ENCODE measurements at regions not wholly inside any gene's neighbourhood (a gene's known extent, or its start where the extent isn't known, plus 50 kb on each side); places are given as distances from the start of the nearest gene placed in this dataset.

GRCh38 chr4:141307241-141307689 is 86.6 kb downstream of the ZNF330 start:
- dilution Hi-C loops (cut with MboI; ENCODE audit: extremely low pct_ligation_motif_present, low sequenced_read_pairs) (no loop called here), intact Hi-C loops (cut with micrococcal nuclease) (loop anchor here (1.0 to 10.0 kb wide), 7 partner anchors 150 to 1540 kb away; partner anchors contain the start of genes IL15 and INPP4B)
- no TSS peak for BruUV-seq (replicated peaks)
- ChIA-PET POLR2A (no interaction called here), CTCF (interaction anchor here (0.6 to 2.2 kb wide), 14 partner anchors 10 to 1538 kb away, joined by 3 to 19 read pairs (median 4); partner anchors contain the start of gene INPP4B)
- TF ChIP-seq, protein P1, sequence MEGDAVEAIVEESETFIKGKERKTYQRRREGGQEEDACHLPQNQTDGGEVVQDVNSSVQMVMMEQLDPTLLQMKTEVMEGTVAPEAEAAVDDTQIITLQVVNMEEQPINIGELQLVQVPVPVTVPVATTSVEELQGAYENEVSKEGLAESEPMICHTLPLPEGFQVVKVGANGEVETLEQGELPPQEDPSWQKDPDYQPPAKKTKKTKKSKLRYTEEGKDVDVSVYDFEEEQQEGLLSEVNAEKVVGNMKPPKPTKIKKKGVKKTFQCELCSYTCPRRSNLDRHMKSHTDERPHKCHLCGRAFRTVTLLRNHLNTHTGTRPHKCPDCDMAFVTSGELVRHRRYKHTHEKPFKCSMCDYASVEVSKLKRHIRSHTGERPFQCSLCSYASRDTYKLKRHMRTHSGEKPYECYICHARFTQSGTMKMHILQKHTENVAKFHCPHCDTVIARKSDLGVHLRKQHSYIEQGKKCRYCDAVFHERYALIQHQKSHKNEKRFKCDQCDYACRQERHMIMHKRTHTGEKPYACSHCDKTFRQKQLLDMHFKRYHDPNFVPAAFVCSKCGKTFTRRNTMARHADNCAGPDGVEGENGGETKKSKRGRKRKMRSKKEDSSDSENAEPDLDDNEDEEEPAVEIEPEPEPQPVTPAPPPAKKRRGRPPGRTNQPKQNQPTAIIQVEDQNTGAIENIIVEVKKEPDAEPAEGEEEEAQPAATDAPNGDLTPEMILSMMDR (IDR thresholded peaks at IDR 0.05; ENCODE audit: extremely low read depth in 1 of 2, insufficient read depth in 1 of 2, low read depth in 1 of 2, low read length in 2 of 2): peak; percentile 69 to 81
- no peak for TF ChIP-seq GATA2 (IDR thresholded peaks at IDR 0.05; ENCODE audit: insufficient read depth, insufficient read length, low read depth, low read length)
- no peak overlapping the region for H3K9ac ChIP-seq (replicated peaks; ENCODE audit: extremely low read depth, insufficient read depth, low read length)
- no peak overlapping the region for H3K27ac ChIP-seq (ENCODE audit: insufficient read depth, low read depth, low read length)
- no peaks in the 10 kb centered on the region for H3K36me3 ChIP-seq (ENCODE audit: control insufficient read depth in 2 of 2, extremely low read depth in 1 of 2, insufficient read depth in 2 of 2, low read length in 2 of 2)
- FAIRE-seq (peak; percentile 87), DNase-seq (ENCODE audit: low read depth, low spot score) (peak; percentile 69)
- H4K20me1 ChIP-seq (replicated peaks; ENCODE audit: control insufficient read depth, extremely low read depth, insufficient read depth, low read length): no peaks in the 10 kb centered on the region
- H3K9me3 ChIP-seq (replicated peaks; ENCODE audit: control insufficient read depth, insufficient read depth, low read length): no peaks in the 10 kb centered on the region
- no peaks in the 10 kb centered on the region for H3K27me3 ChIP-seq (ENCODE audit: control insufficient read depth in 2 of 2, insufficient read depth in 2 of 2, low read length in 2 of 2)
- no peaks in the 10 kb centered on the region for H3K4me1 ChIP-seq (ENCODE audit: control insufficient read depth, extremely low read depth, insufficient read depth, low read length)
- H3K79me2 ChIP-seq (ENCODE audit: control insufficient read depth, insufficient read depth, low read length): no peaks in the 10 kb centered on the region
- H3K9me1 ChIP-seq (replicated peaks; ENCODE audit: control insufficient read depth, extremely low read depth, insufficient read depth, low read length): no peaks in the 10 kb centered on the region
- no peak overlapping the region for H3K4me3 ChIP-seq (replicated peaks in 1 of 3; ENCODE audit: insufficient read depth in 1 of 3, low read depth in 1 of 3, low read length in 3 of 3)
- no peak overlapping the region for H2AFZ ChIP-seq (ENCODE audit: low read depth, low read length)
- no peak overlapping the region for H3K4me2 ChIP-seq (ENCODE audit: insufficient read depth, low read length)

- Histone ChIP-seq H3K4me2 (ENCODE audit: insufficient read depth, low read length) (no peak overlapping the region), H3K9me3 (replicated peaks; ENCODE audit: control insufficient read depth, insufficient read depth, low read length) (no peaks in the 10 kb centered on the region), H3K27ac (ENCODE audit: insufficient read depth, low read depth, low read length) (no peak overlapping the region), H3K9ac (replicated peaks; ENCODE audit: extremely low read depth, insufficient read depth, low read length) (no peak overlapping the region), H3K79me2 (ENCODE audit: control insufficient read depth, insufficient read depth, low read length) (no peaks in the 10 kb centered on the region), H3K36me3 (ENCODE audit: control insufficient read depth in 2 of 2, extremely low read depth in 1 of 2, insufficient read depth in 2 of 2, low read length in 2 of 2) (no peaks in the 10 kb centered on the region), H2AFZ (ENCODE audit: low read depth, low read length) (no peak overlapping the region), H3K4me1 (ENCODE audit: control insufficient read depth, extremely low read depth, insufficient read depth, low read length) (no peaks in the 10 kb centered on the region), H3K9me1 (replicated peaks; ENCODE audit: control insufficient read depth, extremely low read depth, insufficient read depth, low read length) (no peaks in the 10 kb centered on the region), H4K20me1 (replicated peaks; ENCODE audit: control insufficient read depth, extremely low read depth, insufficient read depth, low read length) (no peaks in the 10 kb centered on the region), H3K4me3 (replicated peaks in 1 of 3; ENCODE audit: insufficient read depth in 1 of 3, low read depth in 1 of 3, low read length in 3 of 3) (no peak overlapping the region), H3K27me3 (ENCODE audit: control insufficient read depth in 2 of 2, insufficient read depth in 2 of 2, low read length in 2 of 2) (no peaks in the 10 kb centered on the region)
- FAIRE-seq (no peak), DNase-seq (ENCODE audit: low read depth, low spot score) (no peak)
- TF ChIP-seq JUN (IDR thresholded peaks at IDR 0.05; ENCODE audit: borderline replicate concordance, insufficient read depth, insufficient read length, low read depth) (no peak), GATA2 (IDR thresholded peaks at IDR 0.05; ENCODE audit: insufficient read depth, insufficient read length, low read depth, low read length) (no peak), POLR2AphosphoS5 (IDR thresholded peaks at IDR 0.05; ENCODE audit: insufficient read depth, low read depth, low read length) (no peak), FOS (IDR thresholded peaks at IDR 0.05; ENCODE audit: borderline replicate concordance, insufficient read depth, low read length) (no peak), MAX (IDR thresholded peaks at IDR 0.05; ENCODE audit: insufficient read depth, insufficient read length) (no peak), EZH2 (IDR thresholded peaks at IDR 0.05; ENCODE audit: borderline replicate concordance, low read depth, low read length, severe bottlenecking) (no peak), POLR2A (IDR thresholded peaks at IDR 0.05; ENCODE audit: low read depth, low read length) (no peak), MYC (IDR thresholded peaks at IDR 0.05; ENCODE audit: low read depth, low read length) (no peak)
- TF ChIP-seq, protein P1 (IDR thresholded peaks at IDR 0.05; ENCODE audit: extremely low read depth in 1 of 2, insufficient read depth in 1 of 2, low read depth in 1 of 2, low read length in 2 of 2): no peak
- dilution Hi-C loops (cut with MboI; ENCODE audit: extremely low pct_ligation_motif_present, low sequenced_read_pairs): no loop called here
- ChIA-PET POLR2A (no interaction called here), CTCF (no interaction called here)
- no TSS peak for BruUV-seq (replicated peaks)
- intact Hi-C loops (cut with micrococcal nuclease): loop anchor here (5.0 to 10.0 kb wide), 3 partner anchors 153 to 1415 kb away; partner anchors contain the start of gene IL15
Measured at GRCh38 chr4:141309874-141310273, 89.2 kb downstream of the ZNF330 start.
